ENCODE measurements at regions not wholly inside any gene's neighbourhood (a gene's known extent, or its start where the extent isn't known, plus 50 kb on each side); places are given as distances from the start of the nearest gene placed in this dataset.

DNA sequence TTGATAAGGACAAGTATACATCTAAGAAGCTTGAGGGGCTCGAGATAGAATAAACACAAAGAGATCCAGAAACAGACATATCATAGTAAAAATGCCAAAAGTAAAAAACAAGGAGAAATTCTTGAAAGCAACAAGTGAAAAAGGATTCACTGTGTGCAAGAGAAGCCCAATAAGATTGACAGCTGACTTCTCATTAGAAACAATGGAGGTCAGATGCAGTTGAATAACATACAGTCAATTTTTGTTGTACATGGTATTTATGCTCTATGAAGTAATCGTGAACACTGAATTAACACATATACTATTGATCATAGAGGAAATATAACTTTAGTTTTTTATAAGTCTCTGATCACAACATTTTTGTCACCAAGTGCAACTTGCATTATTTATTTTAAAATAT is 982.8 kb upstream of the SORCS1 start:
- Histone ChIP-seq H3K36me3 (no peaks in the 10 kb centered on the region), H3K27ac (no peak overlapping the region), H3K9me3 (peaks cover 0 to 41% (median 29%) of the 10 kb centered on the region in 8 donors), H3K4me1 (no peaks in the 10 kb centered on the region), H3K27me3 (replicated peaks in 1 of 7) (no peaks in the 10 kb centered on the region), H3K4me3 (no peak overlapping the region)
- no peak for DNase-seq
- intact Hi-C loops (cut with DNase I; ENCODE audit: low total_unique reads) = no loop called here
- 69 to 86% (median 79%) methylated on average over 2 of the region's 2 CpGs for WGBS, 5 donors
- no peak for TF ChIP-seq POLR2A (IDR thresholded peaks at IDR 0.05)
- no peak for TF ChIP-seq POLR2AphosphoS5 (IDR thresholded peaks at IDR 0.05)
- TF ChIP-seq, protein P1, sequence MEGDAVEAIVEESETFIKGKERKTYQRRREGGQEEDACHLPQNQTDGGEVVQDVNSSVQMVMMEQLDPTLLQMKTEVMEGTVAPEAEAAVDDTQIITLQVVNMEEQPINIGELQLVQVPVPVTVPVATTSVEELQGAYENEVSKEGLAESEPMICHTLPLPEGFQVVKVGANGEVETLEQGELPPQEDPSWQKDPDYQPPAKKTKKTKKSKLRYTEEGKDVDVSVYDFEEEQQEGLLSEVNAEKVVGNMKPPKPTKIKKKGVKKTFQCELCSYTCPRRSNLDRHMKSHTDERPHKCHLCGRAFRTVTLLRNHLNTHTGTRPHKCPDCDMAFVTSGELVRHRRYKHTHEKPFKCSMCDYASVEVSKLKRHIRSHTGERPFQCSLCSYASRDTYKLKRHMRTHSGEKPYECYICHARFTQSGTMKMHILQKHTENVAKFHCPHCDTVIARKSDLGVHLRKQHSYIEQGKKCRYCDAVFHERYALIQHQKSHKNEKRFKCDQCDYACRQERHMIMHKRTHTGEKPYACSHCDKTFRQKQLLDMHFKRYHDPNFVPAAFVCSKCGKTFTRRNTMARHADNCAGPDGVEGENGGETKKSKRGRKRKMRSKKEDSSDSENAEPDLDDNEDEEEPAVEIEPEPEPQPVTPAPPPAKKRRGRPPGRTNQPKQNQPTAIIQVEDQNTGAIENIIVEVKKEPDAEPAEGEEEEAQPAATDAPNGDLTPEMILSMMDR (IDR thresholded peaks at IDR 0.05 in 8 of 11, conservative IDR thresholded peaks at IDR 0.05 in 3 of 11) = no peak

DNA sequence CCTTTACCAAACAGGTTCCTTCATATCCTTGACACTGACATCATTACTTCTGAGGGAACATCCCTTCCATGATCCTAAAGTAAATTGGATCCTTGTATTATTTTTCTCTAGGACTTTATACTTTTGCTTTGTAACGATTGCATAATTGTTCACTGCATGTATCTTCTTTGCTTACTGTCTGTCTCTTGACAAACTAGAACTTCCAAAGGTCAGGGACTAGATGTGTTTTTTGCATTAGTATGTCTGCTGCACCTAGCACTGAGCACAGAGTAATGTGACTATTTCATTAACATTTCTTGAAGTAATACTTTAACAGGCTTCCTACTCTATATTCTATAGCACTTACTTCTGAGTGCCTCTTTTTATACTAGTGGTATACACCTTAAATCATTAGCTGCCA is 976.6 kb upstream of the SORCS1 start:
- H3K4me3 ChIP-seq = no peak overlapping the region
- DNase-seq = no peak
- intact Hi-C loops (cut with DNase I; ENCODE audit: low total_unique reads) = no loop called here
- H3K27ac ChIP-seq = no peak overlapping the region
- H3K36me3 ChIP-seq = no peaks in the 10 kb centered on the region
- 62 to 90% (median 79%) methylated on average over 1 of the region's 1 CpG for WGBS, 5 donors
- no peaks in the 10 kb centered on the region for H3K4me1 ChIP-seq
- H3K27me3 ChIP-seq (replicated peaks in 1 of 7) = no peaks in the 10 kb centered on the region
- H3K9me3 ChIP-seq = peaks cover 0 to 17% (median 4%) of the 10 kb centered on the region in 8 donors
- no peak for TF ChIP-seq POLR2AphosphoS5 (IDR thresholded peaks at IDR 0.05)
- TF ChIP-seq, protein P1 (IDR thresholded peaks at IDR 0.05 in 8 of 11, conservative IDR thresholded peaks at IDR 0.05 in 3 of 11) = no peak
- no peak for TF ChIP-seq POLR2A (IDR thresholded peaks at IDR 0.05)

DNA sequence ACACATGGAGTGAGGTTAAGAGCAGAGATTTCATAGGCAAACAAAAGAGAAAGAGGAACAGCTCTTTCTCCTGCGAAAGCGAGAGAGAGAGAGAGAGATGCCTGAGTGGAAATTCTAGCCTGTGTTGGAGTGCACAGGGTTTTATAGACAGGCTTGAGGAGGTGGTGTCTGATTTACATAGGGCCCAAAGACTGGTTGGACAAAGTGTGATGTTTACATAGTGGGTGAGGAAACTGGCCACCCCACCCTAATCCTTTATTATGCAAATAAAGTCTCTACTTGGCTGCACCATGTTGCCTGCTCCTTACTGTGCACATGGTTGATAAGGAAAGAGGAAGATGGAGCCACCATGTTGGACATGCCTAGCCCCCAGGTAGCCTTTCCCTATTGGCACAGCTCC is 967.8 kb upstream of the SORCS1 start:
- DNase-seq = no peak
- WGBS, 5 donors = 84 to 97% (median 92%) methylated on average over 2 of the region's 2 CpGs

DNA sequence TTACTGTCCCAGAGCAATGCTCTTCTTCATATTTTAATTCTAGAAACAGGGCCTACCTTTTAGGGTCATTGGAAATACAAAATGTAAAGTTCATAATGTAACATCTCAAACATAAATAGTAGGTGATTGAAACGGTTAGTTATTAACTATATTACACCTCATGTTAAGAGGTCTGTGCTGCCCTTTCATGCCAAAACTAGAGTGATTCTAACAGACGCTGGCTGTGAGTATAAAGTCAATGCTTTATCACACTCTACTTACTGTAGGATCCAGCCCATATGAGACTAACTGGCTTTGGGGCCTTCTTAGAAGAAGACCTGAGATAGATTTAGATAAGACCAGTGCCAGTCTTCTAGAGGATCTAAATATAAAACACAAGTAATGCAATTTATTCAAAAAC is 966.1 kb upstream of the SORCS1 start:
- Histone ChIP-seq H3K4me3 (no peak overlapping the region), H3K36me3 (no peaks in the 10 kb centered on the region), H3K4me1 (no peaks in the 10 kb centered on the region), H3K9me3 (no peaks in the 10 kb centered on the region), H3K27me3 (replicated peaks in 1 of 7) (no peaks in the 10 kb centered on the region), H3K27ac (no peak overlapping the region)
- no peak for TF ChIP-seq POLR2AphosphoS5 (IDR thresholded peaks at IDR 0.05)
- no peak for TF ChIP-seq POLR2A (IDR thresholded peaks at IDR 0.05)
- TF ChIP-seq, protein P1 (IDR thresholded peaks at IDR 0.05 in 8 of 11, conservative IDR thresholded peaks at IDR 0.05 in 3 of 11) = no peak
- 71 to 85% (median 73%) methylated on average over 2 of the region's 2 CpGs for WGBS, 5 donors
- intact Hi-C loops (cut with DNase I; ENCODE audit: low total_unique reads) = no loop called here
- DNase-seq = no peak

More for the DNA sequence above, 967.8 kb upstream of the SORCS1 start:
- TF ChIP-seq POLR2A (IDR thresholded peaks at IDR 0.05) (no peak), POLR2AphosphoS5 (IDR thresholded peaks at IDR 0.05) (no peak)
- TF ChIP-seq, protein P1 (IDR thresholded peaks at IDR 0.05 in 8 of 11, conservative IDR thresholded peaks at IDR 0.05 in 3 of 11) = no peak
- Histone ChIP-seq H3K4me3 (no peak overlapping the region), H3K36me3 (no peaks in the 10 kb centered on the region), H3K9me3 (no peaks in the 10 kb centered on the region), H3K27ac (no peak overlapping the region), H3K27me3 (replicated peaks in 1 of 7) (no peaks in the 10 kb centered on the region), H3K4me1 (no peaks in the 10 kb centered on the region)
- intact Hi-C loops (cut with DNase I; ENCODE audit: low total_unique reads) = no loop called here

All from spleen (tissue), 11 donors.